Activated CD8-positive, alpha-beta memory T cell treated with anti-CD3 and anti-CD28 coated beads, Interleukin-2, amount 50 U/mL, for 1 hour (primary cell): ENCODE measurements at regions not wholly inside any gene's neighbourhood (a gene's known extent, or its start where the extent isn't known, plus 50 kb on each side); places are given as distances from the start of the nearest gene placed in this dataset.

Experiments
- DNase-seq: peaks from one replicate; pipeline ENCODE4 v3.0.0-alpha.2; 2020; ENCODE audit errors: extremely low read depth

GRCh38 chr13:74414458-74414857 is 280.3 kb upstream of the KLF12 start:
- no peak for DNase-seq

- no peak for DNase-seq
Observed at GRCh38 chr13:74413482-74413881, 279.3 kb upstream of the KLF12 start.

GRCh38 chr13:74409551-74409950 is 275.3 kb upstream of the KLF12 start:
- DNase-seq, result no peak

GRCh38 chr13:74406420-74406819 is 272.2 kb upstream of the KLF12 start:
- no peak for DNase-seq

GRCh38 chr13:74398599-74398998 is 264.4 kb upstream of the KLF12 start:
- no peak for DNase-seq

GRCh38 chr13:74389056-74389455 is 254.9 kb upstream of the KLF12 start:
- no peak for DNase-seq

- DNase-seq, result no peak
Observed at GRCh38 chr13:74388626-74389025, 254.4 kb upstream of the KLF12 start.

- no peak for DNase-seq
Observed at GRCh38 chr13:74372511-74372910, 238.3 kb upstream of the KLF12 start.

GRCh38 chr13:74367193-74367592 is 233.0 kb upstream of the KLF12 start:
- DNase-seq, result no peak

GRCh38 chr13:74361274-74361673 is 227.1 kb upstream of the KLF12 start:
- DNase-seq, result no peak

- DNase-seq, result no peak
Observed at GRCh38 chr13:74346960-74347359, 212.8 kb upstream of the KLF12 start.

GRCh38 chr13:74338341-74338740 is 204.1 kb upstream of the KLF12 start:
- DNase-seq, result no peak

GRCh38 chr13:74336546-74336945 is 202.3 kb upstream of the KLF12 start:
- DNase-seq, result no peak

- no peak for DNase-seq
Observed at GRCh38 chr13:74335370-74335769, 201.2 kb upstream of the KLF12 start.

GRCh38 chr13:74329962-74330361 is 195.8 kb upstream of the KLF12 start:
- no peak for DNase-seq

GRCh38 chr13:74325106-74325505 is 190.9 kb upstream of the KLF12 start:
- no peak for DNase-seq

GRCh38 chr13:74324338-74324737 is 190.1 kb upstream of the KLF12 start:
- no peak for DNase-seq

GRCh38 chr13:74322562-74322961 is 188.4 kb upstream of the KLF12 start:
- no peak for DNase-seq

GRCh38 chr13:74320282-74320681 is 186.1 kb upstream of the KLF12 start:
- DNase-seq, result no peak

GRCh38 chr13:74316547-74316946 is 182.3 kb upstream of the KLF12 start:
- DNase-seq, result no peak

GRCh38 chr13:74306496-74306895 is 172.3 kb upstream of the KLF12 start:
- DNase-seq, result no peak

- DNase-seq, result no peak
Observed at GRCh38 chr13:74305876-74306275, 171.7 kb upstream of the KLF12 start.

- no peak for DNase-seq
Observed at GRCh38 chr13:74301258-74301935, 167.2 kb upstream of the KLF12 start.

- DNase-seq, result no peak
Observed at GRCh38 chr13:74300162-74300561, 166.0 kb upstream of the KLF12 start.
